Forelimb muscle (tissue), 1 donor: ENCODE measurements at regions not wholly inside any gene's neighbourhood (a gene's known extent, or its start where the extent isn't known, plus 50 kb on each side); places are given as distances from the start of the nearest gene placed in this dataset.

ENCODE experiments used
- DNase-seq: peaks from one replicate; pipeline ENCODE4 v3.0.0-alpha.2; 2013; ENCODE audit warnings: low read depth

DNA sequence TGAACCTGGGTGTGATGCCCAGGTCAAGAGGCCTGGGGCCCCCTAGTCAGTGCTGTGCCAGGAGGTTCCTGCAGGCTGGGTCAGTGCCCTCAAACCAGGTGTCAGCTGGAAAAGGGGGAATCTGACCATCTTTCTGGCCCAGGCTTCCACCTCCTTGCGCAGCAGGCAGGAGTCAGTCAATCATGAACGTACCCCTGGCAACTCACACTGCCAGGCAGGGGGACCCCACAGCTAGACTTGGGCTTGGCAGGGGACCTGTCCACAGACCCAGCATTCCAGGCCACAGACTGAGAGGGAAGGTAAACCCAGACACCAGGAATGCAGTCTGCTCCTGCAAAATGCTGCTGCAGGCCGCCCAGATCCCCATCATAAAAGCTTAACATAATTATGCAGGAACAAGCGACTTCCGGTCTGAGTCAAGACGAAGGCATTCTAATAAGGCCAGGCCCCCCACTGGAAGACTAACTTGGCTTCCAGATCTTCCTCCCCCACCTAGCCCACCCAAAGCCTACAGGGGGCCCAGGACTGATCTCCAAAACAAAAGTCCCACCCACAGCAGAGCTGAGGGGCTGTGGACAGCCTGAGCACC, 156.3 kb downstream of the BCOR start:
- DNase-seq = no peak

DNA sequence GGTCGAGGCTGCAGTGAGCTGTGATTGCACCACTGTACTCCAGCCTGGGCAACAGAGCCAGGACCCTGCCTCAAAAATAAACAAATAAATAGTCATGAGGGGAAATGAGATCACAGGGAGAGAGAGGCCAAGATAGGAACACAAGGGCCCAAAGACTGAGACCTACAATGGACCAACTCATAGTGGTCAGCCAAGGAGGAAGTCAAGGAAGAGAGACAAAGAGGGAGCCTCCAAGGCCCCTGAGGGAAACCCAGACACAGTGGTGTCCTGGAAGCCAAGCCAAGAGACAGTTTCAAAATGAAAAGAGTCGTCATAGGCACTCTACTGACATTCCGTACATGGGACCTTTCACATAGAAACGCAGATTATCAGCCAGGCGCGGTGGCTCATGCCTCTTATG, 153.3 kb downstream of the BCOR start:
- DNase-seq = no peak

DNA sequence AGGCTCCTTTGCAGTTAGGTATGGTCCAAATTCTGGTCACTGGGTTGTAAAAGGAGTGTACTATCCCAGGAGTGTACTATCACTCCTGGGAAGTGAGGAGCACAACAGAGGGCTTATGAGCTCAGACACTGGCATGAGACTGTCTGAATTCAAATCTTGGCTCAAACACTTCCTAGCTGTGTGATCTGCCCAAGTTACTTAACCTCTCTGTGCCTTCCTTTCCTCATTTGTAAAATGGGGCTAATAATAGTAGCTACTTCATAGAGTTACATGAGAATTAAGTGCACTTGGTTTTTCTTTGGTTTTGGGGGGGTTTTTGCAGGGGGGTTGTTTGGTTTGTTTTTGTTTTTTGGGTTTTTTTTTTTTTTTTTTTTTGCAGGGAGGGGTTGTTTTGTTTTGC, 152.0 kb downstream of the BCOR start:
- no peak for DNase-seq

DNA sequence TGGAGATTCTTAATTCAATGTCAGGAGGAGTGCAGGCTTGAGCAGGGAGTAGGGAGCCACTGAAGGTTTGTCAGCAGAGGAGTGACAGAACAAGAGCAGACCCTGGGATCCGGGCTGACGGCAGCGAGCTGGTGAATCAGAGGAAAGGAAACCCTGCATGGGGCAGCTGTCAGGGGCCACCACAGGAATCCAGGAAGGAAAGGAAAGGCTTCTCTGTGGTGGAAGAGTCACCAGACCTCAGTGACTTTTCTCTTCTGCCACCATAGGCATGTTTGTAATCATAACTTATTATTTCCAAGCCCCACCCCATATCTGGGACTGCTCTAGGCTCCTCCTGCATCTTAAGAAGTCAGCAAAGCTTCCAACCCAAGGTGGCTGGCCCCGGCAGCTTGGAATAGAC, 150.9 kb downstream of the BCOR start:
- no peak for DNase-seq

DNA sequence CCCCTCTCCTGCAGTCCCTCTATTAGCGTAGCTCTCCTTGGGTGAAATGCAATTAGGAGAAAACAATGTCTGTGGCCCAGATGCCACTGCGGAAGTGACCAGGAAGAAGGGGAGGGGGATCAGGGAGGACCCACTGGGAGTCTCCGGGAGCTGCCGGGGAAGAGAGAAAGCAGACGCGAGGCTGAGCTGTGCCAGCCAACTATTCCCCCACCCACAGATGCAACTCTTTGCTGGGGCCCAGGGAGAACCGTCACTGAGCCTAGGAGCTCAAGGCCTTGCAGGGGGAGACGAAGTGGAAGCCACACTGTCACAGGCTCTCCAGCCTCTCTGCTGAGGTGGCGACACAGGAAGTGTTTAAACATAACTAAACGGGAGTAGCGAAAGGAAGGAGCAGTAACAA, 149.2 kb downstream of the BCOR start:
- no peak for DNase-seq

DNA sequence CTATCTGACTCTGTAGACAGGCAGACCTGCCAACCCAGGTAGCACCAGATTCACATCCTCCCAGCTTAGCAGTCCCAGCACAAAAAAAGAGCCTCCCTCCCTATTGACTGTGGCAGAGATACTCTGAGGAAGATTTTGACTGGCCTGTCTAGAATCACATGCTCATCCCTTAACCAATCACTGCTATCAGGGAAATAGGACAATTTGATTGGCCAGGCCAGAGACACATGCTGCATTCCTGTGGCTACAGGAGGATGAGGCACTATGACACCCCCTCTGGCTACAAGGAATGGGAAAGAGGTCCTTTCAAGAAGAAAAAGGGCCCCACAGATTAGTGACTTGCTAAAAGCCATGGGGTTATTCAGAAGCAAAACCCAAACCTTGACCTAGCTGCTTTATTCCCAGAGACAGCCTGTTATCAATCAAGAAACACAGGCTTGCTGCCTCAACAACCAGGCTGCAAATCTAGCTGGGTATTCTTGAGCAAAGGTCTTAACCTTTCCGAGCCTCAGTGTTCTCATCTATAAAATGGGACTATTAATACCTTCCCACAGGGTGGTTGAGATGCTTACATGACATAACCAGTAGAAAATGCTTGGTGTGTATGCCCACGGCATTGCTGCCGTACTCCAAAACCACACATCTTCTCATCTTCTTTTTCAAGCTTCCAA, 147.6 kb downstream of the BCOR start:
- no peak for DNase-seq

DNA sequence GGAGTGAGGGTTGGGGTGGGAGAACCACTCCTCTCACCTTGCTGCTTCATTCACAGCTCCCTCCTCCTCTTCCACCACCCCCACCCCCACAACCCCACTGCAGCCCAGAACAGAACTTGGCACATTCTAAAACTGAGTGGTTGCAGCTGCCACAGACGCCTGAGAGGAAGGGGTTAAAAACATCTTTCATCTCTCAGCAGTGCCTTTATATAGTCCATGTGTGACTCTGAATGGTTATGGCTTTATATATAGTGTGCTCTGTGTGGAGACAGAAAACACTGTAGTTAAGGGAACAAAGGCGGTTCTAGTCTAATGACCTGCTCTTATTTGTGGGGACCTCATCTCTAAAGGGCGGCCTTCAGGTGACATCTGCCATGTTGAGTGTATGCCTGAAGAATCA, 144.8 kb downstream of the BCOR start:
- DNase-seq = no peak

DNA sequence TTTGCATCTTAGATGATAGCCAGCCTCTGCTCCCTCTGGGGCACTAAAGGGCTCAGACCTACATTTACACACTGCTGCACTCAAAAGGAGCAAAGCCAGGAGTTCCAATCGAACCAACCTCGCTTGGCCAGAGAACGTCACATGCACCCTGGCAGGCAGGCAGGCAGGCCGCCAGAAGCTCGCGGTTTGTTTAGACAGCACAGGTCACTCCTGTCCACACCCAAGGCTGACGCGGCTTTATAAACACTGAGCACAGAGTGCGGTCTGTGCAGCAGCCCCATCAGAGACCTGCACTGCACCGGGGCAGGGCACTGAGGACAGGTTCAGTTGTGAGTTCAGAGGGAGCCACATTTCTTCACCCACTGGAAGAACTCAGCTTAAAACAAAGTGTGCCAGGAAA, 143.9 kb downstream of the BCOR start:
- no peak for DNase-seq

DNA sequence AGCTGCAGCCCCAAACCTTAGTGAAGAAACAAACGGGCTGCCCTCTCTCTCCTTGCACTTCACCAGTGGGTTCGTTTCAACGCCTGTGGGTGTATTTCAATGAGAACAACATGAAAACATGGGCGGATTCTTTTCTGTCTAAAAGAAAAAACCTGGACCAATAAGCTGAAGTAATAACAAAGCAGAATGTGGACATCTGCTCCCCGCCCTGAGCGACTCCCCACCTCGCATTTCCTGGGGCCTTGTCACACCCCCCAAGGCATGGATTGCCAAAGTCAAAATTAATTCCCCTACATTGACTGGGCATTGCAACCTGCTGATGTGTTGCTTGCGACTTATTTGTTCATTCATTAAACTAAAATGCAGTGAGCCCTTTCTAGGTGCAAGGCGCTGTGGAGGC, 142.9 kb downstream of the BCOR start:
- no peak for DNase-seq

DNA sequence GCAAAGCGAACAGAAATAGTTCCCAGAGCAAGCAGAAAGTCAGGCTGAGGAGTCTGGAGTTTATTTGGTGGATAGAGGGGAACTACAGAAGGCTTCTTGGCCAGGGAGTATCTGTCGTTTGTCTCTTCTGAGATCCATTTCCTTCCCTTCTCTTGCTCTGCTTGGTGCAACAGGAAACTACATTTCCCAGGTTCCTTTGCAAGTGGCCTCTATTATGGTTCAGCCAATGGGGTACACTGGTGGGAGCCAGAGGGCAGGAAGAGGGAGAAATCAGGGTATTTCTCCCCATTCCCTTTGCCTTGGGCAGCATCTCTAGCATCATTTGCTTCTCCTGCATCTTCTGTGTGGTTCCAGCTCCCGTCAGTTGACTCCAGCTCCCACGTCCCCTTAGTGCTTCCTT, 142.1 kb downstream of the BCOR start:
- DNase-seq = no peak

DNA sequence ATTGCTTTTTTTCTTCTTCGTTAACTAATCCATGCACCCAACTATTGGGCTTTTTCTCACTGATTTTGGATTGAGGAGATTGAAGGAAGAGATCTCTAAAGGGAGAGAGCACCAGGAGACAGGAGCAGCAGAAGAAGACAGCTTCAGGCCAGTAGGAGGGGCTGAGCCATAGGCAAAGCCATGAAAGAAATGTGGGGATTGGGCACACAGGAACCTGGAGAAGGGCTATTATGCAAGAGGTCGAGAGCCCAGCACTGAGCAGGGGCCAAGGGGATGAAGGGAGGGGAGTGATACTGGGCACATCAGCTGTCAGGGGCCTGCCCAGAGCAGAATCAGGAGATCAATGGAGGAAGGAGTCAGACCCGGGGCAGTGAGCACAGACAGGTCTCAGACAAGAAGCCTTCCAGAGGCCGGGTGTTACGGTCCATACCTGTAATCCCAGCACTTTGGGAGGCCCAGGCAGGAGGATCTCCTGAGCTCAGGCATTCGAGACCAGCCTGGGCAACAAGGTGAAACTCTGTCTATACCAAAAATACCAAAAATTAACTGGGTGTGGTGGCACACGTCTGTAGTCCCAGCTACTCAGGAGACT, 140.9 kb downstream of the BCOR start:
- DNase-seq = no peak

DNA sequence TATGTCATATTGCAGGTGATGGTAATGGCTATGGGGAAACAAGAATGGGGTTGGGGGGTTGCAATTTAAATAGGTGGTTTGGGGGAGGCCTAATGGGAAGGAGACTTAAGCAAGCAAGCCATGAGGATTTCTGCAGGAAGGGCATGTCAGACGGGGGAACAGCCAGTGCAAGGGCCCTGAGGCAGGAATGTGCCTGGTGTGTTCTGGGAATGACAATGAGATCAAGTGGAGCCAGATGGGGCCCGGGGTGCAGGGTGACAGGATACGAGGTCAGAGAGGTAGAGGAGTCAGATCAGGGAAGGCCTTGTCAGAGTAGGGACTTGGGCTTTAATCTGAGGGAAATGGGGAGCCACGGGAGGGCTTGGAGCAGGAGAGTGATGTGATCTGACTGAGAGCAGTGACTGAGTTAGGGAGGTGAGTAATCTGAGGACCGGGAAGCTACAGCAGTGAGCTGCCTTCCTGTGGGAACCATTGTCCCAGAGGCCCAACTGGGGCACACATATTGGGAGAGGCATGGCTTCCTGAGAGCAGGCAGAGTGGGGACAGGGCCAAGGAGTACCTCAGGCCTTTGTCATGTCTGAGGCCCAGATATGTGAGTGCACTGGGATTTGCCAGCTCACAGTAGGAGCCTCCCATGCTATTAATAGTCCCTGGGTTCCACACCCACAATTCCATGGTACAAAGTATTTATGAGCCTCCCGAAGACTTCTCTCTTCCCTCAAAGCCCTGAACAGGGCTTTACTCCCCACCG, 139.8 kb downstream of the BCOR start:
- no peak for DNase-seq

DNA sequence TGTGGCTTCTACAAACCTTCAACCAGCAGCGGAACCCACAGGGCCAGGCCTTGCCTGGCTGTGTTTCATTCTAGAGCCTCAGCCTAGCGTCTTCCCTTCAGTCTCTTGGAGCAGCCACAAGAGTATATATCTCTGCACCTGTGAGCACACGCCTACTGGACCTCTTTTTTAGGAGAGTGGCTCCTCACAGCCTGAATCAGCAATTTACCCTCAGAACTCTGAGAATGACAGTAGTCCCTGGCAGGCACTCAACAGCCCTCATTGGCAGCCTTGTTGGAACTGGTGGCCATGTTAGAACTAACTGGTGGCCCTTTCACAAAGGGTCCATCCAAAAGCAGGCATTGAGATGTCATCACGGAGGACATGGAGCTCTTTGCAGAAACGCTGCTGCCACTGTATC, 138.9 kb downstream of the BCOR start:
- no peak for DNase-seq

DNA sequence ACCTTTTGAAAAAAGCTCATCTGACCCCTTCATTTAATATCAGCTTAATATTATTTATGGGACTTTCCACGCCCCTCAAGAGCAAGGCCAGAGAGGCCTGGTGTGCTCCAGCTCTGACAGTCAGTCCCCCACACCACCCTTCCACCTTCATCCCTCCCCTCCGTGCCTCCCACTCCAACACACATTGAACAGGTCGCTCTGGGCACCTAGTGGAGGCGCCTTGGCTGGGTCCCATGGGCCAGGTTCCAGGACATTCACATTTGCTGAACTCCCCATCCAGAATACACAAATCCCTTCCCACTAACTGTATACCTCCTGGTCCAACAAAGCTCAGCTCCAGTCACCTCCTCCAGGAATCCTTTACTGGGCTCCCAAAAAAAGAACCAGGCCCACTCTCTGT, 137.5 kb downstream of the BCOR start:
- DNase-seq = no peak

DNA sequence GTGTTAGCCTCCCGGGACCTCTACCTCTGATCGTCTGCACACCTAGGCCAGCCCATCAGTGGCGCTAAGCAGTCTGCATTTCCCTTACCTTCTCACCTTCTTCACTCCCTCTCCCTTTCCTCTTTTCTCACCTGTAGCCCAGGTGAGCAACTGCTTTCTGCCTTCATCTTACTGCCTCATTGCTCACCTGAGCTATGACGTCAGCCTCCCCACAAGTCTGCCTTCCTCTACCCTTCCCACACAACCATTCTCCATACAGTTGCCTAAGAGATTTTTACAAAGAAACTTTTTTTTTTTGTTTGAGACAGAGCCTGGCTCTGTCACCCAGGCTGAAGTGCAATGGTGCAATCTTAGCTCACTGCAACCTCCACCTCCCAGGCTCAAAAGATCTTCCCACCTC, 136.3 kb downstream of the BCOR start:
- DNase-seq = no peak

DNA sequence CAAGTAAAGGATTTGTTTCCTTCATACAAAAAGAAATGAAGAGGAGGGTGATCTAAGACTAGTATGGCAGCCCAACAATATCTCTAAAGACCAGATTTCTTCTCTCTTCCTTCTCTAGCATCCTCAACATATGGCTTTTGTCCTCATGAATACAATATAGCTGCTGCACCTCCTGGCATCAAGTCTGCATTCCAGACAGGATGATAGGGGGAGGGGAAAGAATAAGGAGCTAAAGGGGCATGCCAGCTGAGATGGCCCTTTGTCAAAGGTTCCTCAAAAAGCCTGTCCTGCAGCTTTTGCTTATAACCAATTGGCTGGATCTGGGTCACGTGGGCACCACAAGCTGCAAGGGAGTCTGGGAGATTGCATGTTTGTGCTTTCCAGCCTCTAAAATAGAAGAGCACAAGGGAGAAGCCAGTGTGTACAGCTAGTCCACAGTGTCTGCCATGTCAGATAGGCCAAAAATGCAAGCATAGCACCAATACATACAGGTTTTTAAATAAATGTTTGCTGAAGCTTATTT, 132.6 kb downstream of the BCOR start:
- DNase-seq = no peak

DNA sequence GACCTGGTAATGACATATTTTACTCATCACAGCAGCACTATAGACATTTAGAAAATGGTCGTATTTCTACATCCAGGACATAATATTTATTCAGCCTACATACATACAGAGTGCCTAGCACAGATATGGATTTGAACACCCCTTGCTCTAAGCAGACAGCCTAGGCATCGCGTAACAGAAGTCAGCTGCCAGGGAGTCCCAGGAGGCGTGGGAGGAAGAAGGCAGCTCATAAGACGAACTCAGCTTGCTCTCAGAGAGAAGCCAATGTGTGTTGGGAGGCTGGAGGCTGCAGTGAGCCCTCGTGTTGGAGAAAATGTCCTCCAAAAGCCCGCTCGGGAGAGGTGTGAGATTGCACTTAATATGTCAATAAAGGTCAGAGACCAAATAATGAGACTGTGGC, 131.6 kb downstream of the BCOR start:
- DNase-seq = no peak

DNA sequence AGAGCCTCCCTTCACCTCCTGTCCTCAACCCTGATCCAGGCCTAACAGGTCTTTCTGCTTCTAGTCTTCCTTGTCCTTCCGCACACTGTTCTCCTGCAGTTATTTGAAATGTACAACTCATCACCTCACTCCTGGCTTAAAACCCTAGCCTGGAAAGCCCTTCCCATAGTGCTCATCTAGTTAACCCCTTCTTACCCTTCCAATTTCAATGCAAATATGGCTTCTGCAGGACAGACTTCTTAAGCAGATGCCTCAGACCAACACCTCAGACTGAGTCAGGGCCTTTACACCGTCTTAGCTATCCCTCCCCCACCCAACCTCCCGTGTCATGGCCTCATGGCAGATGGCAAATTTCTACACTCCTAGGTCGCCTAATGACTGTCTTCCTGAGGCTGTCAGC, 130.4 kb downstream of the BCOR start:
- no peak for DNase-seq

DNA sequence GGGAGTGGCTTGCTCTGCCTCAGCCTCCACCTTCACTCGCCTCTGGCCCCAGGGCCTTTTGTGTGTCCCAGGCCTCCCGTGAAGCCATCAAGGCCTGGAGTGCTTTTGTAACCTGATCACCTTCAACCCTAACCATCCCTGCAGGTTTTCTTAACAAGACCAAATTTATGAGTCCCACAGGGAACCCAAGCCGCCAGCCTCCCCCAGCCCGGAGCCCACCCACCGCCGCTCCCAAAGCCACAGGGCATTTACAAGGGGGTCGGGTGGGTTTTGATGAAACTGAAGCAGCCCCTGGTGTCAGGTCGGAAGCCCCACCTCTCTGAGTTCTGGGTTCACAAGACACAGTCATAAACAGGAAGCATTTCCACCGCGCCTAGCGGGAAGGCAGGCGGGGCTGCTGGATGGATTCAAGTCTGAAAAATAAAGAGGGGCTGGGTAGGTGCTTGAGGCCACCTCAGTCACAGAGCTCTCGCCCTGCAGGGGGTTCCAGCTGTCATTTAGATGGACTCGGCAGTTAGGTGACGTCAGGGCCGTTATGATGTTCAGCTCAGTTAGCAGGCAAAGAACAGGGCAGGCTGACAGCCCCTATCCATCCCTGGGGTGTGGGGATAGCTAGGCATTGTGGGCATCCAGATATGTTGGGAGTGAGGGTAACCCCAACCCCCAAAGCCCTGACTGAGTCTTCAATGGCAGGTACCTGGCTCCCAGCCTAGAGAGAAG, 128.5 kb downstream of the BCOR start:
- no peak for DNase-seq

DNA sequence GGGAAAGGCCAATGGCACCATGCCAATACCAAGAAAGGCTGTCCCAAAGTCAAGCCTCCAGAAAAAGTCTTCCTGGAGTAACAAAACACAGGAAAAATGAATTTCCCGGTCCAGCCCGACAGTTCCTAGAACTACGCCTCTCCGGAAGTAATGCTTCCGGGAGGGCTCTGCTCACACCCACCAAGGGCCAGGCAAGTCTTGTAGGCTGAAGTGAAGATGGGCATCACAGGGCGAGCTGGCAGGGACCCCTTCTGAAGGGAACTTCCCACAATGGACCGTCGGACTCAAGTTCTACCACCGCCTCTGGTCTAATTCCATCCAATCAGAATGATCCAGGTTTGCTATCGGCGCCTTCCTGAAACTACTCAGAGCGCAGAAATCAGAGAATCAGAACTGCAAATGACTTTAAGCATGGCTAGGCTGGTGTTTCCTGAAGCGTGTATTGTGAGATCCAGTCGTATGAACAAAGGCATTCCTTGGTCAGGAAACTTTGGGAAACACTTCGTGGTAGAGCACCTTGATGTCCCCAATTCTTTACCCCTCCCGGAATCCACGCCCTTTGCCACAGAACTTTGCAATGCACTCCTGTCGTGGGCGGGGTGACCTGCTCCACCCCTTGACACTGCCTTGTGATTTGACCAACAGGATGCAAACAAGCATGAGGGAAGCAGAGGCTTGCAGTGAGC, 127.8 kb downstream of the BCOR start:
- no peak for DNase-seq

DNA sequence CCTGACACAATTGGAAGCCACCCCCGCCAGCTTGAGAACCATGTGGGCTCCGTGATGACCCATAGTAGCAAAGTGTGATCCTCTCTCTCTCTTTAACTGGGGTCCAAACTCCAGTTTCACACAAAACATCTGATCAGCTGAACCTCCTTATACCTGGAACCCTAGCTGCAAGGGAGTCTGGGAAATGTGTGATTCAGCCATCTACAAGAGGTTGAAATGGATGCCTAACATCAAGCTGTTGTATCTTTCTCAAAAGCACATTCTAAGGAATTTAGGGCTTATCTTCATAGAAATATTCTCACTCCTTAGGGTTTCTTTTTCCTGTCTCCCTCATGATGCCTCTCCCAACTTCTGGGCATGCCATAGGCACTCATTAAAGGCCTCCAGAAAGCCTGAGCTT, 126.0 kb downstream of the BCOR start:
- no peak for DNase-seq

DNA sequence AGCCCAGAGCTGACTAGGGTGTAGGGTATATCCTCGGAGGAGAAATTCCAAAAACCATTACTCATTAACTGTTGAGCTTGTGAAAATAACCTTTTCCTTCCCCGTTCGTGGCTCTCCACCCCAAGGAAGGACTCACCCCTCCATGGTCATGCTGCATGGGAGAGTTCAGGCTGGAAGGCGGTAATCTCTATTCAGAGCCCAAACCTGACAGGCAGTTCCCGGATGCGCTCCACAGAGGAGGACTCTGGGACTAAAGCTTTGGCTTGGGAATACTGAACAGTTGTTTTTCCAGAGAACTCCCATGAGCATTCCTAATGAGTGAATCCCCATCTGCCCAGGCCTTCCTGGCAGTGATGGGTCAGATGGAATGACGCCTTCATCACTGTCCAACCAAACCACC, 125.4 kb downstream of the BCOR start:
- DNase-seq = no peak
